ENCODE measurements at regions not wholly inside any gene's neighbourhood (a gene's known extent, or its start where the extent isn't known, plus 50 kb on each side); places are given as distances from the start of the nearest gene placed in this dataset.

GRCh38 chr2:193868132-193868531 is 1673.4 kb upstream of the TMEFF2 start:
- H3K4me3 ChIP-seq (ENCODE audit: low read depth, low read length) = no peak overlapping the region
- CTCF ChIA-PET = no interaction called here
- no peaks in the 10 kb centered on the region for H3K4me1 ChIP-seq (ENCODE audit: control insufficient read depth, insufficient read depth, low read length)
- no peak for TF ChIP-seq SP2 (tag by site-specific recombination; IDR thresholded peaks at IDR 0.05)
- TF ChIP-seq ZNF837 (tag by site-specific recombination; IDR thresholded peaks at IDR 0.05) = no peak
- TF ChIP-seq ZNF626 (tag by site-specific recombination; IDR thresholded peaks at IDR 0.05) = no peak
- no peak for TF ChIP-seq ZNF146 (tag by site-specific recombination; IDR thresholded peaks at IDR 0.05)
- no peaks in the 10 kb centered on the region for H3K36me3 ChIP-seq (ENCODE audit: control insufficient read depth in 2 of 2, insufficient read depth in 1 of 2, low read length in 2 of 2)
- no peaks in the 10 kb centered on the region for H3K9me3 ChIP-seq (ENCODE audit: control insufficient read depth, insufficient read depth, low read depth, low read length)
- POLR2A ChIA-PET = no interaction called here
- no peak overlapping the region for H3K27ac ChIP-seq (ENCODE audit: extremely low read depth, low read depth, low read length)

GRCh38 chr2:193867454-193867853 is 1672.7 kb upstream of the TMEFF2 start:
- H3K27ac ChIP-seq (ENCODE audit: extremely low read depth, low read depth, low read length) = no peak overlapping the region
- H3K36me3 ChIP-seq (ENCODE audit: control insufficient read depth in 2 of 2, insufficient read depth in 1 of 2, low read length in 2 of 2) = no peaks in the 10 kb centered on the region
- CTCF ChIA-PET = no interaction called here
- no peaks in the 10 kb centered on the region for H3K4me1 ChIP-seq (ENCODE audit: control insufficient read depth, insufficient read depth, low read length)
- TF ChIP-seq ZNF692 (tag by site-specific recombination; IDR thresholded peaks at IDR 0.05) (no peak), ZBTB1 (tag by site-specific recombination; IDR thresholded peaks at IDR 0.05) (no peak), ZNF776 (tag by site-specific recombination; IDR thresholded peaks at IDR 0.05; ENCODE audit: borderline replicate concordance) (no peak), ZNF571 (tag by site-specific recombination; IDR thresholded peaks at IDR 0.05) (no peak), ZNF514 (tag by site-specific recombination; IDR thresholded peaks at IDR 0.05) (no peak), OVOL3 (tag by site-specific recombination; IDR thresholded peaks at IDR 0.05) (no peak), ZEB2 (tag by site-specific recombination; IDR thresholded peaks at IDR 0.05) (no peak), ZNF175 (tag by site-specific recombination; IDR thresholded peaks at IDR 0.05) (no peak), ZNF645 (tag by site-specific recombination; IDR thresholded peaks at IDR 0.05) (no peak), ZNF248 (tag by site-specific recombination; IDR thresholded peaks at IDR 0.05) (no peak), ZNF280C (tag by site-specific recombination; IDR thresholded peaks at IDR 0.05) (no peak), ZNF404 (tag by site-specific recombination; IDR thresholded peaks at IDR 0.05) (no peak), ZNF558 (tag by site-specific recombination; IDR thresholded peaks at IDR 0.05) (no peak), ZNF214 (tag by site-specific recombination; IDR thresholded peaks at IDR 0.05; ENCODE audit: borderline replicate concordance) (no peak), PRDM10 (tag by site-specific recombination; IDR thresholded peaks at IDR 0.05) (no peak), ZNF169 (tag by site-specific recombination; IDR thresholded peaks at IDR 0.05) (no peak)
- POLR2A ChIA-PET = no interaction called here
- H3K4me3 ChIP-seq (ENCODE audit: low read depth, low read length) = no peak overlapping the region
- H3K9me3 ChIP-seq (ENCODE audit: control insufficient read depth, insufficient read depth, low read depth, low read length) = no peaks in the 10 kb centered on the region
